ENCODE measurements at regions not wholly inside any gene's neighbourhood (a gene's known extent, or its start where the extent isn't known, plus 50 kb on each side); places are given as distances from the start of the nearest gene placed in this dataset.

DNA sequence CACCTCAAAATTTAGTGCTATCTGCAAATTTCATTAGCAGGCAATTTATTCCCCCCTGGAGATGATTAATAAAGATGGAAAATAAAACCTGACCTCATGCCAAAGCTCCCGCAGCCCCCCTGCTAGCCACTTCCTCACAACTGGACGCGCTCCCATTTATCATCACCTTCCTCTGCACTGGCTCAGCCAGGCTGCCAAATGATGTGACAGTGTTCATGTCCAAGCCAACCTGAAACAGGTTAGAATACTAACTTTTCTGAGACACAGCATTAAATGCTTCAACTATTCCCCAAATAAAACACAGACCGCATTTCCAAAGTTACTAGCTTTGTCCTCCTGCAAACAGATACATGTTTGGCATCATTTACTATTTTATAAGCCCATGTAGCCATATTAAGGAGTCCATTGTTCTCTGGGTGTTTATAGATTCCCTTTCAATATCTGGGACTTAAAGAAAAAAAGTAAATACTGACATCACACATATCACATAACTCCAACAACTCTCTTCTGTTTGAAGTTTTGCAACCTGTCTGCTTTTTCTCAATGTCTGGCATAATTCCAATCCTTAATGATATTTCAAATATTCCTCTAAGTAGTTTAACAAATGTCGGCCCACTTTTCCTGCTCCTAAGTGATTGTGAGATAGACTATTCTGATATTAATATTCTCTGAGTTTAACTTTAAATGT, 829.7 kb upstream of the FAT3 start:
- no peak for ATAC-seq
- no peak for DNase-seq (ENCODE audit: low spot score)
- Mint-ChIP-seq H3K27ac (no peak overlapping the region), H3K4me3 (no peak overlapping the region), H3K36me3 (no peaks in the 10 kb centered on the region), H3K4me1 (peaks cover 6% of the 10 kb centered on the region), H3K9me3 (peaks cover 5% of the 10 kb centered on the region; the same call in 1 of the 2 replicates), H3K27me3 (ENCODE audit: low read depth) (no peaks in the 10 kb centered on the region)
- POLR2A ChIA-PET, result no interaction called here
- TF ChIP-seq RELA (CRISPR knock-in tag; IDR thresholded peaks at IDR 0.05; ENCODE audit: borderline replicate concordance), result no peak
- no peak for TF ChIP-seq MXD4 (CRISPR knock-in tag; IDR thresholded peaks at IDR 0.05; ENCODE audit: borderline replicate concordance)
- TF ChIP-seq SMAD4 (CRISPR knock-in tag; IDR thresholded peaks at IDR 0.05), result no peak
- TF ChIP-seq CREB1 (CRISPR knock-in tag; IDR thresholded peaks at IDR 0.05), result no peak
- no peak for TF ChIP-seq NR2C2 (CRISPR knock-in tag; IDR thresholded peaks at IDR 0.05)
- TF ChIP-seq, protein P1, sequence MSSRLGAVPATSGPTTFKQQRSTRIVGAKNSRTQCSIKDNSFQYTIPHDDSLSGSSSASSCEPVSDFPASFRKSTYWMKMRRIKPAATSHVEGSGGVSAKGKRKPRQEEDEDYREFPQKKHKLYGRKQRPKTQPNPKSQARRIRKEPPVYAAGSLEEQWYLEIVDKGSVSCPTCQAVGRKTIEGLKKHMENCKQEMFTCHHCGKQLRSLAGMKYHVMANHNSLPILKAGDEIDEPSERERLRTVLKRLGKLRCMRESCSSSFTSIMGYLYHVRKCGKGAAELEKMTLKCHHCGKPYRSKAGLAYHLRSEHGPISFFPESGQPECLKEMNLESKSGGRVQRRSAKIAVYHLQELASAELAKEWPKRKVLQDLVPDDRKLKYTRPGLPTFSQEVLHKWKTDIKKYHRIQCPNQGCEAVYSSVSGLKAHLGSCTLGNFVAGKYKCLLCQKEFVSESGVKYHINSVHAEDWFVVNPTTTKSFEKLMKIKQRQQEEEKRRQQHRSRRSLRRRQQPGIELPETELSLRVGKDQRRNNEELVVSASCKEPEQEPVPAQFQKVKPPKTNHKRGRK (CRISPR knock-in tag; IDR thresholded peaks at IDR 0.05; ENCODE audit: borderline replicate concordance), result no peak
- TF ChIP-seq, protein P2, sequence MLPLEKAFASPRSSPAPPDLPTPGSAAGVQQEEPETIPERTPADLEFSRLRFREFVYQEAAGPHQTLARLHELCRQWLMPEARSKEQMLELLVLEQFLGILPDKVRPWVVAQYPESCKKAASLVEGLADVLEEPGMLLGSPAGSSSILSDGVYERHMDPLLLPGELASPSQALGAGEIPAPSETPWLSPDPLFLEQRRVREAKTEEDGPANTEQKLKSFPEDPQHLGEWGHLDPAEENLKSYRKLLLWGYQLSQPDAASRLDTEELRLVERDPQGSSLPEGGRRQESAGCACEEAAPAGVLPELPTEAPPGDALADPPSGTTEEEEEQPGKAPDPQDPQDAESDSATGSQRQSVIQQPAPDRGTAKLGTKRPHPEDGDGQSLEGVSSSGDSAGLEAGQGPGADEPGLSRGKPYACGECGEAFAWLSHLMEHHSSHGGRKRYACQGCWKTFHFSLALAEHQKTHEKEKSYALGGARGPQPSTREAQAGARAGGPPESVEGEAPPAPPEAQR (CRISPR knock-in tag; IDR thresholded peaks at IDR 0.05), result no peak
- TF ChIP-seq FOXK1 (CRISPR knock-in tag; IDR thresholded peaks at IDR 0.05), result no peak
- TF ChIP-seq, protein P3, sequence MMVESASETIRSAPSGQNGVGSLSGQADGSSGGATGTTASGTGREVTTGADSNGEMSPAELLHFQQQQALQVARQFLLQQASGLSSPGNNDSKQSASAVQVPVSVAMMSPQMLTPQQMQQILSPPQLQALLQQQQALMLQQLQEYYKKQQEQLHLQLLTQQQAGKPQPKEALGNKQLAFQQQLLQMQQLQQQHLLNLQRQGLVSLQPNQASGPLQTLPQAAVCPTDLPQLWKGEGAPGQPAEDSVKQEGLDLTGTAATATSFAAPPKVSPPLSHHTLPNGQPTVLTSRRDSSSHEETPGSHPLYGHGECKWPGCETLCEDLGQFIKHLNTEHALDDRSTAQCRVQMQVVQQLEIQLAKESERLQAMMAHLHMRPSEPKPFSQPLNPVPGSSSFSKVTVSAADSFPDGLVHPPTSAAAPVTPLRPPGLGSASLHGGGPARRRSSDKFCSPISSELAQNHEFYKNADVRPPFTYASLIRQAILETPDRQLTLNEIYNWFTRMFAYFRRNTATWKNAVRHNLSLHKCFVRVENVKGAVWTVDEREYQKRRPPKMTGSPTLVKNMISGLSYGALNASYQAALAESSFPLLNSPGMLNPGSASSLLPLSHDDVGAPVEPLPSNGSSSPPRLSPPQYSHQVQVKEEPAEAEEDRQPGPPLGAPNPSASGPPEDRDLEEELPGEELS (CRISPR knock-in tag; IDR thresholded peaks at IDR 0.05), result no peak
- no peak for TF ChIP-seq FOXJ3 (CRISPR knock-in tag; IDR thresholded peaks at IDR 0.05; ENCODE audit: borderline replicate concordance)
- TF ChIP-seq, protein P4, sequence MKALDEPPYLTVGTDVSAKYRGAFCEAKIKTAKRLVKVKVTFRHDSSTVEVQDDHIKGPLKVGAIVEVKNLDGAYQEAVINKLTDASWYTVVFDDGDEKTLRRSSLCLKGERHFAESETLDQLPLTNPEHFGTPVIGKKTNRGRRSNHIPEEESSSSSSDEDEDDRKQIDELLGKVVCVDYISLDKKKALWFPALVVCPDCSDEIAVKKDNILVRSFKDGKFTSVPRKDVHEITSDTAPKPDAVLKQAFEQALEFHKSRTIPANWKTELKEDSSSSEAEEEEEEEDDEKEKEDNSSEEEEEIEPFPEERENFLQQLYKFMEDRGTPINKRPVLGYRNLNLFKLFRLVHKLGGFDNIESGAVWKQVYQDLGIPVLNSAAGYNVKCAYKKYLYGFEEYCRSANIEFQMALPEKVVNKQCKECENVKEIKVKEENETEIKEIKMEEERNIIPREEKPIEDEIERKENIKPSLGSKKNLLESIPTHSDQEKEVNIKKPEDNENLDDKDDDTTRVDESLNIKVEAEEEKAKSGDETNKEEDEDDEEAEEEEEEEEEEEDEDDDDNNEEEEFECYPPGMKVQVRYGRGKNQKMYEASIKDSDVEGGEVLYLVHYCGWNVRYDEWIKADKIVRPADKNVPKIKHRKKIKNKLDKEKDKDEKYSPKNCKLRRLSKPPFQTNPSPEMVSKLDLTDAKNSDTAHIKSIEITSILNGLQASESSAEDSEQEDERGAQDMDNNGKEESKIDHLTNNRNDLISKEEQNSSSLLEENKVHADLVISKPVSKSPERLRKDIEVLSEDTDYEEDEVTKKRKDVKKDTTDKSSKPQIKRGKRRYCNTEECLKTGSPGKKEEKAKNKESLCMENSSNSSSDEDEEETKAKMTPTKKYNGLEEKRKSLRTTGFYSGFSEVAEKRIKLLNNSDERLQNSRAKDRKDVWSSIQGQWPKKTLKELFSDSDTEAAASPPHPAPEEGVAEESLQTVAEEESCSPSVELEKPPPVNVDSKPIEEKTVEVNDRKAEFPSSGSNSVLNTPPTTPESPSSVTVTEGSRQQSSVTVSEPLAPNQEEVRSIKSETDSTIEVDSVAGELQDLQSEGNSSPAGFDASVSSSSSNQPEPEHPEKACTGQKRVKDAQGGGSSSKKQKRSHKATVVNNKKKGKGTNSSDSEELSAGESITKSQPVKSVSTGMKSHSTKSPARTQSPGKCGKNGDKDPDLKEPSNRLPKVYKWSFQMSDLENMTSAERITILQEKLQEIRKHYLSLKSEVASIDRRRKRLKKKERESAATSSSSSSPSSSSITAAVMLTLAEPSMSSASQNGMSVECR (CRISPR knock-in tag; IDR thresholded peaks at IDR 0.05; ENCODE audit: borderline replicate concordance), result no peak
- no peak for TF ChIP-seq SP1 (CRISPR knock-in tag; conservative IDR thresholded peaks at IDR 0.05)
- no peak for TF ChIP-seq CREM (CRISPR knock-in tag; IDR thresholded peaks at IDR 0.05)
- TF ChIP-seq JUN (CRISPR knock-in tag; IDR thresholded peaks at IDR 0.05), result no peak
- TF ChIP-seq EMX1 (CRISPR knock-in tag; IDR thresholded peaks at IDR 0.05), result no peak
- TF ChIP-seq, protein P5, sequence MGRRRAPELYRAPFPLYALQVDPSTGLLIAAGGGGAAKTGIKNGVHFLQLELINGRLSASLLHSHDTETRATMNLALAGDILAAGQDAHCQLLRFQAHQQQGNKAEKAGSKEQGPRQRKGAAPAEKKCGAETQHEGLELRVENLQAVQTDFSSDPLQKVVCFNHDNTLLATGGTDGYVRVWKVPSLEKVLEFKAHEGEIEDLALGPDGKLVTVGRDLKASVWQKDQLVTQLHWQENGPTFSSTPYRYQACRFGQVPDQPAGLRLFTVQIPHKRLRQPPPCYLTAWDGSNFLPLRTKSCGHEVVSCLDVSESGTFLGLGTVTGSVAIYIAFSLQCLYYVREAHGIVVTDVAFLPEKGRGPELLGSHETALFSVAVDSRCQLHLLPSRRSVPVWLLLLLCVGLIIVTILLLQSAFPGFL (CRISPR knock-in tag; IDR thresholded peaks at IDR 0.05; ENCODE audit: borderline replicate concordance), result no peak
- TF ChIP-seq ZNF219 (CRISPR knock-in tag; IDR thresholded peaks at IDR 0.05; ENCODE audit: borderline replicate concordance), result no peak
- CTCF ChIA-PET, result no interaction called here
